ENCODE measurements at regions not wholly inside any gene's neighbourhood (a gene's known extent, or its start where the extent isn't known, plus 50 kb on each side); places are given as distances from the start of the nearest gene placed in this dataset.

GRCh38 chr6:126661646-126662045, 321.7 kb downstream of the CENPW start:
- DNase-seq (ENCODE audit: low read depth in 1 of 2, low spot score in 1 of 2), result peak in 1 of 2 donors; percentile 76

GRCh38 chr6:126662966-126663365, 323.1 kb downstream of the CENPW start:
- DNase-seq (ENCODE audit: low read depth in 1 of 2, low spot score in 1 of 2), result no peak
- Histone ChIP-seq H3K4me3 (no peak overlapping the region), H3K27me3 (no peaks in the 10 kb centered on the region), H3K27ac (no peak overlapping the region), H3K9me3 (ENCODE audit: low read depth) (no peaks in the 10 kb centered on the region), H3K4me1 (ENCODE audit: low read depth) (no peaks in the 10 kb centered on the region), H3K36me3 (no peaks in the 10 kb centered on the region)
- TF ChIP-seq CTCF (IDR thresholded peaks at IDR 0.05; ENCODE audit: low read depth, low read length), result no peak

More at GRCh38 chr6:126661646-126662045, 321.7 kb downstream of the CENPW start:
- Histone ChIP-seq H3K27ac (no peak overlapping the region), H3K36me3 (no peaks in the 10 kb centered on the region), H3K4me1 (ENCODE audit: low read depth) (no peaks in the 10 kb centered on the region), H3K4me3 (no peak overlapping the region), H3K9me3 (ENCODE audit: low read depth) (no peaks in the 10 kb centered on the region), H3K27me3 (no peaks in the 10 kb centered on the region)
- TF ChIP-seq CTCF (IDR thresholded peaks at IDR 0.05; ENCODE audit: low read depth, low read length), result no peak

- H3K9me3 ChIP-seq (ENCODE audit: low read depth), result no peaks in the 10 kb centered on the region
- no peaks in the 10 kb centered on the region for H3K36me3 ChIP-seq
- DNase-seq (ENCODE audit: low read depth in 1 of 2, low spot score in 1 of 2), result no peak
- no peak overlapping the region for H3K4me3 ChIP-seq
- no peak overlapping the region for H3K27ac ChIP-seq
- no peak for TF ChIP-seq CTCF (IDR thresholded peaks at IDR 0.05; ENCODE audit: low read depth, low read length)
- no peaks in the 10 kb centered on the region for H3K27me3 ChIP-seq
- no peaks in the 10 kb centered on the region for H3K4me1 ChIP-seq (ENCODE audit: low read depth)
Measured at GRCh38 chr6:126664271-126664670, 324.4 kb downstream of the CENPW start.

GRCh38 chr6:126665551-126665950, 325.6 kb downstream of the CENPW start:
- H3K27ac ChIP-seq, result no peak overlapping the region
- TF ChIP-seq CTCF (IDR thresholded peaks at IDR 0.05; ENCODE audit: low read depth, low read length), result no peak
- no peak for DNase-seq (ENCODE audit: low read depth in 1 of 2, low spot score in 1 of 2)

GRCh38 chr6:126667071-126667470, 327.2 kb downstream of the CENPW start:
- Histone ChIP-seq H3K27me3 (no peaks in the 10 kb centered on the region), H3K27ac (no peak overlapping the region), H3K4me3 (no peak overlapping the region), H3K9me3 (ENCODE audit: low read depth) (no peaks in the 10 kb centered on the region), H3K4me1 (ENCODE audit: low read depth) (no peaks in the 10 kb centered on the region), H3K36me3 (no peaks in the 10 kb centered on the region)
- no peak for TF ChIP-seq CTCF (IDR thresholded peaks at IDR 0.05; ENCODE audit: low read depth, low read length)
- DNase-seq (ENCODE audit: low read depth in 1 of 2, low spot score in 1 of 2), result no peak

More at GRCh38 chr6:126665551-126665950, 325.6 kb downstream of the CENPW start:
- Histone ChIP-seq H3K9me3 (ENCODE audit: low read depth) (no peaks in the 10 kb centered on the region), H3K36me3 (no peaks in the 10 kb centered on the region), H3K4me1 (ENCODE audit: low read depth) (no peaks in the 10 kb centered on the region), H3K27me3 (no peaks in the 10 kb centered on the region), H3K4me3 (no peak overlapping the region)

- H3K4me3 ChIP-seq, result no peak overlapping the region
- H3K36me3 ChIP-seq, result no peaks in the 10 kb centered on the region
- no peaks in the 10 kb centered on the region for H3K9me3 ChIP-seq (ENCODE audit: low read depth)
- no peak overlapping the region for H3K27ac ChIP-seq
- H3K4me1 ChIP-seq (ENCODE audit: low read depth), result no peaks in the 10 kb centered on the region
- H3K27me3 ChIP-seq, result no peaks in the 10 kb centered on the region
- no peak for DNase-seq (ENCODE audit: low read depth in 1 of 2, low spot score in 1 of 2)
- TF ChIP-seq CTCF (IDR thresholded peaks at IDR 0.05; ENCODE audit: low read depth, low read length), result no peak
Measured at GRCh38 chr6:126667728-126668127, 327.8 kb downstream of the CENPW start.

Data from cardiac muscle cell (in vitro differentiated cells and primary cell).